GM12874 (cell line): ENCODE measurements at regions not wholly inside any gene's neighbourhood (a gene's known extent, or its start where the extent isn't known, plus 50 kb on each side); places are given as distances from the start of the nearest gene placed in this dataset.

Experiments used
- CTCF ChIP-seq: IDR thresholded peaks from 2 replicates; pipeline ENCODE4 v1.5.1; 2011; ENCODE audit warnings: low read depth, mild to moderate bottlenecking, control low read depth, low read length, moderate library complexity; ENCODE audit not compliant: insufficient read depth

GRCh38 chr13:34417896-34418295 lies 524.2 kb upstream of the NBEA start:
- TF ChIP-seq CTCF, result no peak

- no peak for TF ChIP-seq CTCF
Observed at GRCh38 chr13:34419025-34419424, 523.0 kb upstream of the NBEA start.

- no peak for TF ChIP-seq CTCF
Observed at GRCh38 chr13:34419755-34420154, 522.3 kb upstream of the NBEA start.

- TF ChIP-seq CTCF, result no peak
Observed at GRCh38 chr13:34420702-34421346, 521.2 kb upstream of the NBEA start.

- TF ChIP-seq CTCF, result no peak
Observed at GRCh38 chr13:34421347-34421719, 520.7 kb upstream of the NBEA start.

GRCh38 chr13:34421858-34422475 lies 520.1 kb upstream of the NBEA start:
- TF ChIP-seq CTCF, result no peak

GRCh38 chr13:34422956-34423355 lies 519.1 kb upstream of the NBEA start:
- TF ChIP-seq CTCF, result no peak
